ENCODE measurements at regions not wholly inside any gene's neighbourhood (a gene's known extent, or its start where the extent isn't known, plus 50 kb on each side); places are given as distances from the start of the nearest gene placed in this dataset.

DNA sequence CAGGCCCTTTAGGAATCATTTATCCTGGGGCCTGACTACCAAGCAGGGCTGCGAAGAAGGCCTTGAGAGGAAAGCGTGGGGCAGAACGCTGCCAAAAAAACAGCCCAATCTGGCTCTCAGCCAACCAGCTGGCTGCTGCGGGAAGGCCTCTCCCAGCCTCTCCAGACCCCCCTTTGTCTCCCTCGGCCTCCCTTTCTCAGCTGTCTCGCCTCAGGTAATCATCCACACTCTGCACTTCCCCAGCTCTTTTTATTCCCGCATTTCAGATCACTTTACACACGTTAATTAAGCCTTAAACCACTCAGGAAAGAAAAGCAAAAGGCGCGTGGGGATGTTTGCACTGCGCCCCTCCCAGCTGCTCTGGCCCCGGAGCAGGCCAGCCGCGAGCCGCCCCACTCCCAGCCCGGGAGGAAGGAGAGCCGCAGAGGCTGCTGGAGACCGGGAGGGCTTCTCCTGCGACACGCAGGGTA is 208.2 kb upstream of the FOXN3 start:
- no peak for DNase-seq (ENCODE audit: low spot score)
- Mint-ChIP-seq H3K27ac (peak overlapping the region; percentile 95 to 98), H3K36me3 (peaks cover 14% of the 10 kb centered on the region), H3K4me3 (peak overlapping the region; percentile 32), H3K9me3 (peaks cover 4% of the 10 kb centered on the region), H3K4me1 (ENCODE audit: low read depth in 2 of 2) (peaks cover 72 to 79% of the 10 kb centered on the region in 2 donors), H3K27me3 (no peaks in the 10 kb centered on the region)
- ATAC-seq: no peak

DNA sequence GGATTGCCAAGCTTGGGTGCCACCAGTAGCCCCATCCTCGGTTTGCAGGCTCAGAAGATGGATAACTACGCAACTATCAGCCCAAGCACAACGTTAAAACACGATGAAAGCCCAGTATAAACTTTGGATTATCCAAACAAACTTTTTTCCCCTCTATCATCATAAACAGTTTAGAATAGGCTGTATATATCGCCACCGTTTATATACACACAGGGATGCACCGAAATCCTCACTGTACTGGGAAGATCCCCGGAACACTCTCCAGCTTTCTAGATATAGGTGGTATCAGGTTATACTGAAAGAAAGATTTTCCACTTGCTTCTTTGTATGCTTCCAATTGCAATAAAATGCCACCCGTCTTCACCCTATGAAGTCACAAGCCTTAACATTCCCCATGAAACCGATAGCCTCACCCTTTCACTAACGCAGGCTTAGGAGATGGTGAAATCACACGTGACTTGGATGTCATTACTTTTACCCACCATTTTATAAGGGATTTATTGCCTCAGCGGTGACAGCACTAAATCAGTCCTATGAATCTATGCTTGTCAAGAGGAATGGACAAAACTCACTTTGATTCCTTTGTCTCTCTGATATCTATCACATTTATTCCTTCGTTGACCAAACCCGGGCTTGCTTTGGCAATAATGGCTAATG is 207.6 kb upstream of the FOXN3 start:
- DNase-seq (ENCODE audit: low spot score) (no peak), ATAC-seq (no peak)
- H3K4me3 Mint-ChIP-seq: peak overlapping the region; percentile 2
- H3K9me3 Mint-ChIP-seq: peaks cover 4% of the 10 kb centered on the region
- H3K4me1 Mint-ChIP-seq (ENCODE audit: low read depth in 2 of 2): peaks cover 72 to 77% of the 10 kb centered on the region in 2 donors
- H3K36me3 Mint-ChIP-seq: peaks cover 14% of the 10 kb centered on the region
- no peaks in the 10 kb centered on the region for H3K27me3 Mint-ChIP-seq
- peak overlapping the region; percentile 95 to 98 for H3K27ac Mint-ChIP-seq

DNA sequence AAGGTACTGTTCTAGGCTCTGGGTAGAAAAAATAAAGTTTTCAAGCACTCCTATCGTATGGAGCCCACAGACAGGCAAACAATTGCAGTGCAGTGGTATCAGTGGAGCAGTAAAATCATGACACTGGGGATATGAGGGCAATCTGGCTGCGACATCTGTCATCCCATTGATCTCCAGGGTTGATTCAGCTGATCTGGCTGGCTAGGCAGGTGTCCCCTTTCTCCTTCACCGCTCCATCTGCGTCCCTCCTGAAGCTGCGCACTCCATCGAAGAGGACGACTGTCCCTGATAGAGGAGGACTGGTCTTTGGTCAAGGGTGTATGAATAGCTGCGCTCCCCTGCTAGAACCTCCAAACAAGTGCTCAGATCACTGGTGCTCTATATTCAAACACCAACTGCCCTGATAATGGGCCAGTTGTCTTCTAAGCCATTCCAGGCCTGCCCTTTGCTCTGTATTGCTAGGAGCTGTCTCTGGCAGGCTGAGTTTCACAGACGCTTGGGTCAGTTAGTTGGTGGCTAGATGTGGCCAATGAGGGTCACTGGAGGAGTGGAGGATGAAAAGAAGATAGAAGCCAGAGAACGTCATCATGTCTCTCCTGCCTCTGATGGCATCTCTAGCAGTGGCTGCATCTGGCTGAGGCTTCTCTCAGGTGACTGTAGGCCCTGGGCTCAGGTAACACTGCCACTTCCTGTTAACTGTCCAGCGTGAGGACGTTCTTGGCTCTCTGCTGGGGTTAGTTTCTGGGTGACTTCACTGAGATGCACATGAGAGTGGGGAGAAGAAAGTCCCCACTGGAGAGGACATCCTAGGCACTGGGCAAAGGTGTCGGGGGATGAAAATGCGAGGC is 205.0 kb upstream of the FOXN3 start:
- peaks cover 4% of the 10 kb centered on the region for H3K9me3 Mint-ChIP-seq

DNA sequence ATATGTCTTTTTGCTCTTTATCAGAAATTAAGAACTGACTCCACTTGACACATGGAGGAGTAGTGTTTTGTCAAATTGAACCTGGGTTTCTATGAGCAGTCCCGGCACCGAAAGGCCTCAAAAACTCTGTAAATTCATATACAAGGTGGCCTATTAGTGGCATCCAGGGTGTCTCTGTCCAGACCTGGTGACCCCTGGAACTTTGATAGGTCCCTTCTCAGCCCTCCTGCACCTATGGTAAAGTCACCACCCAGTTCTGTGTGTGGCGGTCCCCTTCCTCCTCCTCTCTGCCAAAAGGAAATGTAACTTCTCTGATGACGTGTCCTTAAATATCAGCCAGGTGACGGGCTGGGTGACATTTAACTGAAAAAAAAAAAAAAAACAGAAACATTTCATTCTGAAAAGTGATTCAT is 204.0 kb upstream of the FOXN3 start:
- Mint-ChIP-seq H3K4me3 (peak overlapping the region; percentile 87), H3K4me1 (ENCODE audit: low read depth in 2 of 2) (peaks cover 57 to 68% of the 10 kb centered on the region in 2 donors), H3K27ac (peak overlapping the region; percentile 90 to 93), H3K36me3 (peaks cover 4% of the 10 kb centered on the region), H3K27me3 (no peaks in the 10 kb centered on the region), H3K9me3 (no peaks in the 10 kb centered on the region)
- DNase-seq (ENCODE audit: low spot score): no peak
- peak in 1 of 2 donors; percentile 31 for ATAC-seq

More for the DNA sequence above, 205.0 kb upstream of the FOXN3 start:
- Mint-ChIP-seq H3K4me1 (ENCODE audit: low read depth in 2 of 2) (peaks cover 58 to 71% of the 10 kb centered on the region in 2 donors), H3K36me3 (peaks cover 7% of the 10 kb centered on the region), H3K27me3 (no peaks in the 10 kb centered on the region), H3K27ac (peak overlapping the region; percentile 90 to 93), H3K4me3 (peak overlapping the region; percentile 87)
- DNase-seq (ENCODE audit: low spot score): no peak
- no peak for ATAC-seq

DNA sequence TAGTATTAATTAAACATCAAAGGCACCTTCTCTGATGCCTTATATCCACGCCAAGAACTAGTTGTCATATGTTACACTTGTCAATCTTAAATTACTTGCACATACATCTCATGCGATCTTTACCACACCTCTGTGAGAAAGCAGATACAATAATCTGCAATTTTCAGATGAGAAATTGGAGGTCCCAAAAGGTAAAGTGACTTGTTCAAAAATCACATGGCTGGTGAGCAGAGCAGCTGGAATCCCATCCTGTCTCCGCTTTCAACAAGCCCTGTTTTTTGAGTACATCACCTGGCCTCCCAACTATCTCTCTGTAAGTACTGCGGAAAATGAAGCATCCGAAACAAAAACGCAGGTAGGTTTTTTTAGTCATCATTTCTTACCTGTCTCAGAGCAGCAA is 203.4 kb upstream of the FOXN3 start:
- Mint-ChIP-seq H3K4me1 (ENCODE audit: low read depth in 2 of 2) (peaks cover 60 to 66% of the 10 kb centered on the region in 2 donors), H3K27ac (peak overlapping the region; percentile 90 to 93), H3K9me3 (no peaks in the 10 kb centered on the region), H3K36me3 (peaks cover 4% of the 10 kb centered on the region), H3K27me3 (no peaks in the 10 kb centered on the region), H3K4me3 (peak overlapping the region; percentile 87)
- ATAC-seq (no peak), DNase-seq (ENCODE audit: low spot score) (no peak)

DNA sequence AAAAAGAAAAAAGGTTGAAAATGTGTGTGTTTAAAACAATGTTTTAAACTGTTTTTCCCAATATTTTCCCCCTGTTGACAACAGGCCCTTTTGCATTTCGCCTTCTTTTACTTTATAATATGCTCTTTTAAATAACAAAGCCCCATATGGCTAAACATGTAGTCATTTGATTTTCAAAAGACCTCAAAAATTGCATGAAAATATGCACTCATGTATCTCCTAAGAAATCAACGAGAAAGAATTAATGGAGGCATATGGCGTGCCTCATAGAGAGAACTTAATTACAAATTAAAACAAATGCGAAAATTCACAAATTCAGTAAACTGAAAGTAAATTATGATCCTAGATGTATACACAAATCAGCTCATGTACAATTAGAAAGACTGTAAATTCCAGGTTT is 202.6 kb upstream of the FOXN3 start:
- Mint-ChIP-seq H3K4me3 (peak overlapping the region; percentile 87), H3K27ac (peak overlapping the region; percentile 90 to 93), H3K4me1 (ENCODE audit: low read depth in 2 of 2) (peaks cover 61 to 62% of the 10 kb centered on the region in 2 donors), H3K9me3 (no peaks in the 10 kb centered on the region), H3K27me3 (no peaks in the 10 kb centered on the region), H3K36me3 (peaks cover 4% of the 10 kb centered on the region)
- no peak for ATAC-seq
- no peak for DNase-seq (ENCODE audit: low spot score)

DNA sequence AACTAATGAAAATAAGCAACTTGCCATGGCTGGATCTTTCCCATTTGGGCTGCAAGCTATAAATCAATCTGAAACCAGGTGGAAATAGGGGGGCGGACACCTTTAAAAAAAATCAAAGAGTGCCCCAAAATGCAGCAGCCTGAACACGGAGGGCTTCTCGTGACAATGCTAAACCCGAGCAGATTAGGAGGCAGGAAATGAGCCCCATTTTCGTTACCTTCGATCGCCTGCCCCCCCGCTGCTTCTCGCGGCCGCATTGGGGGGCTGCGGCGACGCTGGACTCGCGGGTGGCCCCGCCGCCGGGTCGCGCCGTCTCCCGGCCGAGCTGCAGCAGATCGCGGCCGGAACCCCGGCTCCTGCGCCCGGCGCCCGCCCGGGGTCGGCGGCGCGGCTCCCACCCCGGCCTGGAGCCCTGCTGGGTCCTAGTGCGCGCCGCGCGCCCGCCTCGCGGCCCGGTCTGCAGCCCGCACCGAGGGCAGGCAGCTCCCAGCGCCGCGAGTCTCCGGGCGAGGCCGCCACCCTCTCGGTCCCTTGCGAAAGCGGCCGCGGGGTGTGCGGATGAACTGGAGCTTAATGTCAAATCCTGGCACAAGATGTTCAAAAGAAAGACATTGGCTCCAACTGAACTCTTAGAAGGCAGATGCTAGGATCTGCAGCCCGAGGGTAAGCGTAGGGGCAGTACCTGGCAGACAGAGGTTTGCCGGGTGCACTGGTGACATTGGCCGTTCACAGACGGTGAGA is 201.9 kb upstream of the FOXN3 start:
- peak overlapping the region; percentile 90 to 93 for H3K27ac Mint-ChIP-seq
- H3K27me3 Mint-ChIP-seq: no peaks in the 10 kb centered on the region
- peak; percentile 90 for ATAC-seq
- H3K36me3 Mint-ChIP-seq: peaks cover 4% of the 10 kb centered on the region
- peak; percentile 85 for DNase-seq (ENCODE audit: low spot score)
- no peaks in the 10 kb centered on the region for H3K9me3 Mint-ChIP-seq
- H3K4me3 Mint-ChIP-seq: peak overlapping the region; percentile 90
- peaks cover 64 to 68% of the 10 kb centered on the region in 2 donors for H3K4me1 Mint-ChIP-seq (ENCODE audit: low read depth in 2 of 2)

DNA sequence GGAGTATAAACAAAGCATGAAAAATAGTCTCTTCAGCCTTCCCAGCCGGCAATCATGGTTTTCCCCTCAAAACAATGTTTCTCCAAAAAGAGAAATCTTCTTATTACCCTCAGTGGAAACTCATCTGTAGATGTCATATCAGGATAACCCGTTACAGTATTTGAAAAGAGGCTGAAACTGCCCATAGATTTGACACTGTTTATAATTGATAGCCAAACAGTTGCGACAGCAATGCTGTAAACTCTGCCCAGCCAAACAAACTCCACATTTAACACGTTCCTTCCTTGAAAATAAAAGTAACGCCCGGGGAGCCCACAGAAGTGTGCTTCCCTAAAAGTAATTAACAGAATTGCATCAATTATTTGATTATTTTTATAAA is 201.3 kb upstream of the FOXN3 start:
- ATAC-seq: peak in 1 of 2 donors; percentile 21
- Mint-ChIP-seq H3K27ac (peak overlapping the region; percentile 90 to 93), H3K4me1 (ENCODE audit: low read depth in 2 of 2) (peaks cover 66 to 75% of the 10 kb centered on the region in 2 donors)

DNA sequence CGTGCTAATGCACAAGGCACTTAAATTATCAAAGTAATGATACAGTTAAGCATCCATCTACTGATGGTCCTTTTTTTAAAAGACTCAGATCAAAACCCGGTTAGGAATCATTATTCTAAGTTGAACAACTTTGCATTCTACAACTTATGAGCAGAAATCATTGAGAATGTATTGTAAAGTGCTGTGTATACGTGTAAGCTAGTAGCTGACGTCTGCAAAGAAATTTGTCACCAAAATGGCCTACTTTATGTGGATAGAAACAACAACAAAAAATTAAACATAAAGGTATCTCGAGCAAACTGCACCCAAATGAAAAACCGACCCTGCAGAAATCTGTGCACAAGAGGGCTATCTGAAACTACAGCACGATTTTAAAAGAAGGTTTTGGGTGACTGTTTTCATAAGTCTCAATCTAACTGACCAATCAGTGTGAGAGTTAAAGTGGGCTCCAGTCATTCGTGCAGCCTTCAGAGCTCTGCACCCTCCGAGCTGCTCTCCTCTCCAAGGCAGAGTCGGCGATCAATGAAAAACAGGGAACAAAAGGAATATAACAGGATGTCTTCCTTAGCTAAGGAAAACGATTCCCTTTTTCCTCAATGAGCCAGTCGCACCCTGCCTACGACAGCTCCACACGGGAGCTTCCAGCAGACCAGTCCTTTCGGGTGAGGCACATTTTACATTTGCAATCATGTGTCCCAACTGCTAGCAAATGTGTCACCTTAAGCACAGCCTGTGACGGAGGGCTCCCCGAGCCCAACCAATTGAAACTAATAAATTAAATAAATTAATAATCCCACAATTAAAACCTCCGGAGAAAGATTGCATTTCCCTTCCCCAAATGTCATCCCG is 200.7 kb upstream of the FOXN3 start:
- peak overlapping the region; percentile 90 to 93 for H3K27ac Mint-ChIP-seq
- peaks cover 65 to 80% of the 10 kb centered on the region in 2 donors for H3K4me1 Mint-ChIP-seq (ENCODE audit: low read depth in 2 of 2)
- no peaks in the 10 kb centered on the region for H3K27me3 Mint-ChIP-seq
- no peaks in the 10 kb centered on the region for H3K9me3 Mint-ChIP-seq
- peak; percentile 31 to 55 for ATAC-seq
- peak overlapping the region; percentile 90 for H3K4me3 Mint-ChIP-seq
- H3K36me3 Mint-ChIP-seq: peaks cover 4% of the 10 kb centered on the region
- DNase-seq (ENCODE audit: low spot score): no peak

More for the DNA sequence above, 201.3 kb upstream of the FOXN3 start:
- H3K36me3 Mint-ChIP-seq: peaks cover 4% of the 10 kb centered on the region
- peak overlapping the region; percentile 90 for H3K4me3 Mint-ChIP-seq
- H3K27me3 Mint-ChIP-seq: no peaks in the 10 kb centered on the region
- no peak for DNase-seq (ENCODE audit: low spot score)
- no peaks in the 10 kb centered on the region for H3K9me3 Mint-ChIP-seq

DNA sequence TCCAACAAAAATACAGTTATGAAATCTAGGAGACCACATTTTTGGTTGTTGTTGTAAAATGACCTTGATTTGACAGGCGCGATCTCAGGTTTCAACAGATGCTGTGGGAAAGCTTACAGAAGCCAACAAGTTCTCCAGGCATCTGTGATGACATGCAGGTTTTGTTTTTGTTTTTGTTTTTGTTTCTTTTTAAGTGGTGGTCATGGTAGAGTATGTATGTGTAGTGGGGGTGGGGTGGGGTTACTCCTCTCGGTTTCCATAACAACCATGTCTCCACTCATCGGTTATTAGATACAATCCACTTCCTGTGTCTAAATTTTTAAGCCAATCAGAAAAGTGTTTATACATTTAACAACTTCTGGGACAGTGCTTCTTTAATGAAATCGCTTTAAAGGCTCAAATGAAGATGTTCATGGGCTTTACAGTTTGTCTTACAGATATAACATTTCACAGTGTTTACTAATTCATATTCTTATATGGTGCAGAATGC is 199.9 kb upstream of the FOXN3 start:
- no peak for DNase-seq (ENCODE audit: low spot score)
- ATAC-seq: peak; percentile 57 to 79
- Mint-ChIP-seq H3K9me3 (no peaks in the 10 kb centered on the region), H3K4me3 (peak overlapping the region; percentile 90), H3K27ac (peak overlapping the region; percentile 90 to 93), H3K36me3 (peaks cover 4% of the 10 kb centered on the region), H3K4me1 (ENCODE audit: low read depth in 2 of 2) (peaks cover 58 to 75% of the 10 kb centered on the region in 2 donors), H3K27me3 (no peaks in the 10 kb centered on the region)

DNA sequence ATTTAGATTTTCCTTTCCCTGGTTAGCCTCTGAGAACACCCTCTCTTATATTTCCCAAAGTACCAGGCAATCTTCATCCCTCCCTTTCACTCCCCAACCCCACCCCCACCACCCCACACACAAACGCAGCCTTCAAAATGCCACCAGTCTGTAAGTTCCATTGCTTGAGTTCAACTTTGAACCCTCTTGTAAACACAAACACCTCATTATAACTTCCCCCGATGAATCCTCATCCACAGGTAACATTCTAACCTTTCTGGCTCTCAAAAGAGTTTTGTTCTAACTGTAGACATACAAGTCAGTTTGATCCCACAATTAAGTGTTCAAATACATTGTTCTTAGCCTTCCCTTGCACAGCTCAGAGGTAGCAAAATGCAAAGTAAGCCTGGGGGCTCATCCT is 199.4 kb upstream of the FOXN3 start:
- ATAC-seq (no peak), DNase-seq (ENCODE audit: low spot score) (no peak)
- peak overlapping the region; percentile 90 to 93 for H3K27ac Mint-ChIP-seq
- no peaks in the 10 kb centered on the region for H3K9me3 Mint-ChIP-seq
- peaks cover 4% of the 10 kb centered on the region for H3K36me3 Mint-ChIP-seq
- H3K4me1 Mint-ChIP-seq (ENCODE audit: low read depth in 2 of 2): peaks cover 57 to 71% of the 10 kb centered on the region in 2 donors
- no peaks in the 10 kb centered on the region for H3K27me3 Mint-ChIP-seq
- peak overlapping the region; percentile 90 for H3K4me3 Mint-ChIP-seq

DNA sequence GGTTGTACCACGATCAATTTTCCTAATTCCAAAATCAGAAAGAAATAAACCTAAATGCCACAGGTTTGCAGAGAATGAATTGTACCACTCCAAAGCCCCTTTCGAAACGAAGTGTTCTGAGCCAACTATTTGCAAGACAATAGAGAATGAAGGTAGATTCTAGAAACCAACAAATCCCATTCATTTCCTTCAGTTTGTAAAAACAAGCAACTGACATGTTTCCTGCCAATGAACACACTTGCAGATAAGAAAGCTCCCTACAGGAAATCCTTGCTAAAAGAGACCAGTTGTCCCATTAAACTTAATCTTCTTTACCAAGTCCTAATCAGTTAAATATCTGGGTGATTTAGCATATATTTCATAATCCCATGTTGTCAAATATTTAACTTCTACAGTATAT is 198.4 kb upstream of the FOXN3 start:
- H3K27ac Mint-ChIP-seq: peak overlapping the region; percentile 90 to 93
- H3K4me1 Mint-ChIP-seq (ENCODE audit: low read depth in 2 of 2): peaks cover 61 to 68% of the 10 kb centered on the region in 2 donors
- DNase-seq (ENCODE audit: low spot score): no peak
- H3K9me3 Mint-ChIP-seq: no peaks in the 10 kb centered on the region
- H3K27me3 Mint-ChIP-seq: no peaks in the 10 kb centered on the region
- peak overlapping the region; percentile 61 for H3K4me3 Mint-ChIP-seq
- ATAC-seq: no peak
- H3K36me3 Mint-ChIP-seq: peaks cover 9% of the 10 kb centered on the region

Measured in natural killer cell treated with Interleukin-12 subunit alpha and Interleukin-12 subunit beta and Interleukin-15 and Interleukin-18, amount 100 ng/mL, for 72 hours (primary cell).